ENCODE measurements at regions not wholly inside any gene's neighbourhood (a gene's known extent, or its start where the extent isn't known, plus 50 kb on each side); places are given as distances from the start of the nearest gene placed in this dataset.

GRCh38 chr9:68625559-68625958 is 79.5 kb upstream of the PIP5K1B start:
- H3K4me3 ChIP-seq, result no peak overlapping the region
- no peak for ATAC-seq
- H3K9me3 ChIP-seq, result no peaks in the 10 kb centered on the region
- intact Hi-C loops (cut with DNase I), result no loop called here
- H3K36me3 ChIP-seq, result no peaks in the 10 kb centered on the region
- no peak for TF ChIP-seq CTCF (IDR thresholded peaks at IDR 0.05)
- no peaks in the 10 kb centered on the region for H3K4me1 ChIP-seq
- no peaks in the 10 kb centered on the region for H3K27me3 ChIP-seq
- H3K27ac ChIP-seq, result no peak overlapping the region
- DNase-seq, result no peak

- Histone ChIP-seq H3K36me3 (no peaks in the 10 kb centered on the region), H3K27me3 (no peaks in the 10 kb centered on the region), H3K9me3 (no peaks in the 10 kb centered on the region), H3K4me3 (no peak overlapping the region), H3K4me1 (no peaks in the 10 kb centered on the region), H3K27ac (no peak overlapping the region)
- ATAC-seq (no peak), DNase-seq (no peak)
- TF ChIP-seq CTCF (IDR thresholded peaks at IDR 0.05), result no peak
- intact Hi-C loops (cut with DNase I), result no loop called here
Measured at GRCh38 chr9:68626526-68626925, 78.5 kb upstream of the PIP5K1B start.

- Histone ChIP-seq H3K36me3 (no peaks in the 10 kb centered on the region), H3K4me3 (no peak overlapping the region), H3K9me3 (no peaks in the 10 kb centered on the region), H3K27me3 (no peaks in the 10 kb centered on the region), H3K4me1 (no peaks in the 10 kb centered on the region), H3K27ac (no peak overlapping the region)
- TF ChIP-seq CTCF (IDR thresholded peaks at IDR 0.05), result no peak
- intact Hi-C loops (cut with DNase I), result no loop called here
- DNase-seq (no peak), ATAC-seq (no peak)
Measured at GRCh38 chr9:68627104-68627503, 77.9 kb upstream of the PIP5K1B start.

- DNase-seq, result no peak
- no peak for TF ChIP-seq CTCF (IDR thresholded peaks at IDR 0.05)
- intact Hi-C loops (cut with DNase I), result no loop called here
Measured at GRCh38 chr9:68627594-68627993, 77.4 kb upstream of the PIP5K1B start.

GRCh38 chr9:68629042-68629441 is 76.0 kb upstream of the PIP5K1B start:
- Histone ChIP-seq H3K27me3 (no peaks in the 10 kb centered on the region), H3K4me3 (no peak overlapping the region), H3K27ac (no peak overlapping the region), H3K36me3 (no peaks in the 10 kb centered on the region), H3K9me3 (no peaks in the 10 kb centered on the region), H3K4me1 (no peaks in the 10 kb centered on the region)
- intact Hi-C loops (cut with DNase I), result no loop called here
- no peak for ATAC-seq
- DNase-seq, result no peak
- no peak for TF ChIP-seq CTCF (IDR thresholded peaks at IDR 0.05)

More at GRCh38 chr9:68627594-68627993, 77.4 kb upstream of the PIP5K1B start:
- no peaks in the 10 kb centered on the region for H3K36me3 ChIP-seq
- no peaks in the 10 kb centered on the region for H3K4me1 ChIP-seq
- no peaks in the 10 kb centered on the region for H3K9me3 ChIP-seq
- ATAC-seq, result no peak
- no peak overlapping the region for H3K4me3 ChIP-seq
- no peak overlapping the region for H3K27ac ChIP-seq
- no peaks in the 10 kb centered on the region for H3K27me3 ChIP-seq
